ENCODE measurements at regions not wholly inside any gene's neighbourhood (a gene's known extent, or its start where the extent isn't known, plus 50 kb on each side); places are given as distances from the start of the nearest gene placed in this dataset.

DNA sequence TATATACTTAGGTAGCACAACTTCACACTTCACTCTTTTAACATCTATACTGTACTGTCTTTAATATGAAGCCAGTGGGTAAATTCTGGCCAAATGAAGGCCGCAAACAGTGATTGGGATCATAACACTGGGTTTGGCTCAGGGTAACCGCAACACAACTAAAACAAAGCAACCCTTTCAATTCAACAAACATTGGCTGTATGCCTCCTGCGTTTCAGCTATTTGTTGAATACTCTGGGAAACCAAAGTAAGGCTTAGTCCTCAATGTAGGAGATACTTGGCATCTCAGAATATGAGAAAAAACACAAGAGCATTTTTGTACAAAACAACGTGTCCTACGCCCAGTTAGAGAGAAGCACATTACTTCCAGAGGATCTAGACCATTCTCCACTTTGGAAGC is 693.3 kb upstream of the KLHL29 start:
- no peak for TF ChIP-seq ZFX (IDR thresholded peaks at IDR 0.05)
- TF ChIP-seq, protein P1, sequence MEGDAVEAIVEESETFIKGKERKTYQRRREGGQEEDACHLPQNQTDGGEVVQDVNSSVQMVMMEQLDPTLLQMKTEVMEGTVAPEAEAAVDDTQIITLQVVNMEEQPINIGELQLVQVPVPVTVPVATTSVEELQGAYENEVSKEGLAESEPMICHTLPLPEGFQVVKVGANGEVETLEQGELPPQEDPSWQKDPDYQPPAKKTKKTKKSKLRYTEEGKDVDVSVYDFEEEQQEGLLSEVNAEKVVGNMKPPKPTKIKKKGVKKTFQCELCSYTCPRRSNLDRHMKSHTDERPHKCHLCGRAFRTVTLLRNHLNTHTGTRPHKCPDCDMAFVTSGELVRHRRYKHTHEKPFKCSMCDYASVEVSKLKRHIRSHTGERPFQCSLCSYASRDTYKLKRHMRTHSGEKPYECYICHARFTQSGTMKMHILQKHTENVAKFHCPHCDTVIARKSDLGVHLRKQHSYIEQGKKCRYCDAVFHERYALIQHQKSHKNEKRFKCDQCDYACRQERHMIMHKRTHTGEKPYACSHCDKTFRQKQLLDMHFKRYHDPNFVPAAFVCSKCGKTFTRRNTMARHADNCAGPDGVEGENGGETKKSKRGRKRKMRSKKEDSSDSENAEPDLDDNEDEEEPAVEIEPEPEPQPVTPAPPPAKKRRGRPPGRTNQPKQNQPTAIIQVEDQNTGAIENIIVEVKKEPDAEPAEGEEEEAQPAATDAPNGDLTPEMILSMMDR (conservative IDR thresholded peaks at IDR 0.05): no peak
- no peak overlapping the region for H3K27ac ChIP-seq

DNA sequence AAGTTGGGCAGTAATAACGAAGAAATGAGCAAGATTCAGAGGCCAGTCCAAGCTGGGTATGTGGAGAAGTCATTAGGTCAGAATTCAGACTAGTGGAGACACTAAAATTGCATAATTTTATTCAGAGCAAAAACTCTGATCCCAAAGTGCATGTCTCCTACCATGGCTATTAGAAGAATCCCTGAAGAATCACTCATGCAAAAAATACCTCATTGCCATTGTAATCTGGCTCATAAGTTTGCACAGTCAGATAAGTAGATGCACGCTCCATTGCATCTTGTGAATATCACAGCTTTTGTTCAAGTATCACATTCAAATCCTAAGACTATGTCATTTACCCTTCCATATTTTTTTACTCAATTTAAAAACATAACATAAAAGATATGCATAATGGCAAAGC is 692.2 kb upstream of the KLHL29 start:
- H3K27ac ChIP-seq: no peak overlapping the region

DNA sequence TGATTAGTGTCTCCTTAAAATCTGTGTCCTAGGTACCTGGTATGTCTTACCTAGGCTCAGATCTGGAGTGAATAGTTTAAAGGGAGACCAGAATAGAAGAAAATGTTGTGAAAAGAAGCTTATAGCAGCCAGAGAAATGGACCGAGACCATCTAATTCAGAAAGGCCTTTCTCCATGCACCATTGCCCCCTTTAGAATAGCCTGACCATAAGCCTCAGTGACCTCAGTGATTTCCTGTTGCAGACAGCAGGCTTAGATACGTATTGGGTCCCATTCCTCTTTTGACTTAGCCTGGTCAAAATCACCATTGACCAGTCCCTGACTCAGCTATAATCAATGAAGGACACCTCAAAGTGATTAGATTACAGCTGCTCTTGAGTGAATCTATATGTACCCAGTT is 690.7 kb upstream of the KLHL29 start:
- TF ChIP-seq, protein P1 (conservative IDR thresholded peaks at IDR 0.05): no peak
- no peak for TF ChIP-seq ZFX (IDR thresholded peaks at IDR 0.05)
- no peak overlapping the region for H3K27ac ChIP-seq

More for the DNA sequence above, 692.2 kb upstream of the KLHL29 start:
- TF ChIP-seq, protein P1 (conservative IDR thresholded peaks at IDR 0.05): no peak
- no peak for TF ChIP-seq ZFX (IDR thresholded peaks at IDR 0.05)

DNA sequence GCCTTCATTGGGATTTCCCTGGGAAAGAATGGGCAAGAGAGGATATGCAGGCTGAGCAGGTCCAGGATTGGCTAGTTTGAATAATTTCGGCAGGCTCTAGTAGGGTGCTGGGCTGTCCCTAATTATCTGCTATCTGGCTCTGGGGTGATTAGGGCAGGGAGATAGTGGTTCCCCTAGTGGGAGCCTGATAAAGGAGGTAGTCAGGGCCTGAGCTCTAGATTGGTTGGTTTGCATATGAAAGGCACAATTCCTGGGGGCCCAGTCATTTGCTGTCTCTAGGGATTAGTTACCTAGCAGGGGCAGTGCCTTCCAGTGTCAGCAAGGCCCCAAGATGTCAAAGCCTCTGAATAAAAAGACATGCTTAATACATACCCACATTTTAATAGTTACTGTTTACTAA is 690.1 kb upstream of the KLHL29 start:
- TF ChIP-seq, protein P1 (conservative IDR thresholded peaks at IDR 0.05): no peak
- no peak for TF ChIP-seq ZFX (IDR thresholded peaks at IDR 0.05)
- no peak overlapping the region for H3K27ac ChIP-seq

DNA sequence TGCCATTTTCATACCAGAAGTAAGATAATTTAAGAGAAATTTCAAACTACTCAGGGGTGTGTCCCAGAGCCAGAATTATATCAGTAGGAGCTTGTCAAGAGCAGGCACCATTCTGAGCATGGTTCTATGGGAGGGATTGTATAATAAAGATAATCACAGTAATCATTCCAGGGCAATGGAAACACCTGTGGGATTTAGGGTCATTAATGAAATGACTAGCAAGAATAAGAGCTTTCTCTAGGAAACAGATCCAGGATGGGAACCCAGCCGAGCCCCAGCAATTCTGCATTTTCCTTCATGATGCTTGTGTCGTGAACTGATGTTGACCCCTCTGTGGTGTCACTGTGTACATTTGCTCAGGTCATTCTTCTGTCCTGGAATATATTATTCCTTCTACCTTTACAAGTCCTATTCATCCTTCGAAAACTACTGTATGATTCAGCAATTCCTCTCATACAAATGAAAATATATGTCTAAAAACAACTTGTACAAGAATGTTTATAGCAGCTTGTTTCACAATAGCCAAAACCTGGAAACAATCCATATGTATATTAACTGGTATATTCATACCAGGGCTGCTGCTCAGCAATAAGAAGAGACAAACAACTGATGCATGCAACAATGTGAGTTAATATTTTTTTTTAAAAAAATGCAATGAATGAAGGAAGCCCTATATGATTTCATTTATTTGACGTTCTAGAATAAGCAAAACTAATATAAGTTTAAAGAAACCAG is 687.8 kb upstream of the KLHL29 start:
- TF ChIP-seq, protein P1 (conservative IDR thresholded peaks at IDR 0.05): no peak
- TF ChIP-seq ZFX (IDR thresholded peaks at IDR 0.05): no peak
- no peak overlapping the region for H3K27ac ChIP-seq

DNA sequence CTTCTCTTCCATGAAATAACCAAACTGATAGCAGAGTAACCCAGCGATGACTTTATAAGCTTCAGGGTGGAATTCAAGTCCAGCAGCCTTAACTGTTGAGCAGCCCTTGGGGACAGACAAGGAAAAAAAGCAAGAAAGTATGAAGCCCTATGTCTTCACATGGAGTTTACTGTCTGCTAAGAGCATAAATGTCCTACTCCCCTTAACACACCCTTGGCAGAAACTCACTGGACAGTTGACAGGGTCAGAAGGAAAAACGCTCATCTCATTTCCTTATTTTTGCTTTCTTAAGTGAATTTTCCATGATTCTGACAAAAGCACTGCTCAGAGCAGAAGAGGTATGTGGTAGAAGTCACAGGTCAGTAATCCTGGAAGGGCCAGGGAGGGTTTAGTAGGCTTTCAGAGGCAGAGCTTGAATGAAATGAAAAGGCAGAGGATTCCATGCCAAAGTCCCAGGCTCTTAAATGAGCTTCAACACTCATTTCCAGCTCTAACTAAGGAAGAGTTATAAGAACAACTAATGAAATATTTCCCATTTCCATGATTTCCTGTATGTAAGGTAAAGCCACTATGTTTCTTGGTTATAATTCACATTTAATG is 683.3 kb upstream of the KLHL29 start:
- TF ChIP-seq ZFX (IDR thresholded peaks at IDR 0.05): no peak
- TF ChIP-seq, protein P1 (conservative IDR thresholded peaks at IDR 0.05): no peak
- no peak overlapping the region for H3K27ac ChIP-seq

DNA sequence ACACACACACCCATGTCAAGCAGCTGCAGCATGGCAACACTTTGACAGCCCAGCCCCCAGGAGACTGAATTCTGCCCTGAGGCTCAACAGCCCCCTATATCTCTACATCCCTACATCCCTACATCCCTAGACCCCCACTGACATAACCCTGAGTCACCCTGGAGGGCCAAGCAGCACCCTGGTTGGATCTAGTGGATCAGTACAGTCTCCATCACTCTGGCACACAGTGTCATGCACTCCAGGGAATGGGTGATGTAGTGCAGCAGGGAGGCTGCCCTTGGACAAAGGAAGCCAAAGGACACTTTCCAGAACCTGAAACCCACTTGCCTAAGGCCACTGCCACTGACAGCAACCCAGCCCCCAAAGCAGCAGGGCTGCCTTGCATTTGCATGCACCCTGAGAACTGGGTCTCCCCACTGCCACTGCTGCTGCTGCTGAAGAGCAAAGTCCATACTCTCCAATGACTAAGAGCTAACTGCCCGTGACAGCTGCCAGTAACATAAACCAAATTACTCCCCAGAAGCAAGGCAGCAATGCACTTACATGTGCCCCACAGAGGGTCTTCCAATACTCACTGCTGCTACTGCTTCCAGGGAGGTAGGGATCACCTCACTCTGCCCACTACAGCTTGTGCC is 681.6 kb upstream of the KLHL29 start:
- TF ChIP-seq ZFX (IDR thresholded peaks at IDR 0.05): no peak
- TF ChIP-seq, protein P1 (conservative IDR thresholded peaks at IDR 0.05): no peak
- no peak overlapping the region for H3K27ac ChIP-seq

Data from C4-2B (cell line).